ENCODE measurements at regions not wholly inside any gene's neighbourhood (a gene's known extent, or its start where the extent isn't known, plus 50 kb on each side); places are given as distances from the start of the nearest gene placed in this dataset.

- H3K9me2 ChIP-seq (ENCODE audit: insufficient read depth) = no peaks in the 10 kb centered on the region
- POLR2A ChIA-PET (ENCODE audit: unreplicated experiment) = no interaction called here
- intact Hi-C loops (cut with micrococcal nuclease; ENCODE audit: unreplicated experiment) = loop anchor here (10.0 kb wide), 1 partner anchor 1161 kb away; no protein-coding TSS in a partner anchor
- H3K27ac ChIP-seq = no peak overlapping the region
- no peaks in the 10 kb centered on the region for H3K79me2 ChIP-seq (ENCODE audit: low read depth)
- no peak overlapping the region for H2AFZ ChIP-seq
- CTCF ChIA-PET = no interaction called here
- no peaks in the 10 kb centered on the region for H3K27me3 ChIP-seq (ENCODE audit: insufficient read depth, low read depth)
- no TSS peak for BruUV-seq (replicated peaks)
- no peaks in the 10 kb centered on the region for H3F3A ChIP-seq (ENCODE audit: insufficient read depth, low read depth)
- no peaks in the 10 kb centered on the region for H3K9me3 ChIP-seq (ENCODE audit: insufficient read depth, low read depth)
- no peak for DNase-seq
- no peaks in the 10 kb centered on the region for H3K4me1 ChIP-seq (replicated peaks; ENCODE audit: insufficient read depth)
- H3K36me3 ChIP-seq (ENCODE audit: low read depth) = no peaks in the 10 kb centered on the region
- TF ChIP-seq EZH2 (IDR thresholded peaks at IDR 0.05; ENCODE audit: low read depth) = no peak
- no peak for TF ChIP-seq CTCF (conservative IDR thresholded peaks at IDR 0.05)
- no peak overlapping the region for H3K4me3 ChIP-seq
- no peak overlapping the region for H3K4me2 ChIP-seq
- no peaks in the 10 kb centered on the region for H4K20me1 ChIP-seq (ENCODE audit: insufficient read depth)
Measured at GRCh38 chr13:47603365-47603764, 397.7 kb downstream of the SUCLA2 start.

DNA sequence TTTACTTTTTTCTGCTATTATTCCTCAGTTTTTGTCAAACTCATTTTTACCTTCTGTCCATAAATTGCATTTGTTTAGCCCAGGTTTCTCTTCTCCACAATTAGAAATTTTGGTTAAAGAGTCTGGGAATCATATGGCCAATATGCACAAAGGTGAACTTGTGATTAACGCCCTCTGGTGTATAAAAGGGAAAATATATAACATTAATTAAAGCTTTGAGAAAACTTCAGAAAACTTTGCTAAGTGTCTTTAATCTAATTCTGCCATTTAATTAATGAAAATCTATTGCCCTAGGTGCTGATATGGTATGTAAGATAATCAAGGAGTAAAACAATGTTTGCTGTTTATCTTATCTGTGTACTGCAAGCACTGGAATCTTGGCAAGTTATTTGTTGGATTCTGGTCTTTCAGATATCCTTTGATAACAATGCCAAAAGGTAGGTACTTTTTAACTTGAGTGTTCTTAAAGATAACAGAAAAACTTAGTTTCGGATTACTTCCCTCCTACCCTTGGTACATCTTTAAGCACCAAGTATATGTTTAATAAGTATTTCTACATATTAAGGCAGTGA is 402.6 kb downstream of the SUCLA2 start:
- CTCF ChIA-PET = no interaction called here

DNA sequence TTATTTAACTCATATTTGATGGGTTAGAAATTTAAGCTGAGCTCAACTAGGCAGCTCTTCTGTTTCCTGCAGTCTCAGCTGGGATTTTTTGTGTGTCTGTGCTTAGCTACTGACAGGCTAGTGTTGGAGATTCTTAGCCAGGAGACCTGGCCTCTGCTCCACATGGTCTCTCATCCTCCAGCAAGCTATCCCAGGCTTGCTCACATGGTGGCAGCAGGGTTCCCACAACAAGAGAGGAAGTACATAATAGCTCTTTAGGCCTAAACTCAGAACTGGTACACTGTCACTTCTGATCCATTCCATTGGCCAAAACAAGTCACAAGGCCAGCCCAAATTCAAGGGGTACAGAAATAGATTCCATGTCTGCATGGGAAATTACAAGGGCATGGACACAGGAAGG is 406.2 kb downstream of the SUCLA2 start:
- no peak overlapping the region for H2AFZ ChIP-seq
- no peaks in the 10 kb centered on the region for H3K4me1 ChIP-seq (replicated peaks; ENCODE audit: insufficient read depth)
- no peaks in the 10 kb centered on the region for H3K79me2 ChIP-seq (ENCODE audit: low read depth)
- BruUV-seq (replicated peaks) = no TSS peak
- H3K4me3 ChIP-seq = no peak overlapping the region
- no peak overlapping the region for H3K4me2 ChIP-seq
- H3K27ac ChIP-seq = no peak overlapping the region
- POLR2A ChIA-PET (ENCODE audit: unreplicated experiment) = no interaction called here
- no peaks in the 10 kb centered on the region for H3K9me3 ChIP-seq (ENCODE audit: insufficient read depth, low read depth)
- H4K20me1 ChIP-seq (ENCODE audit: insufficient read depth) = no peaks in the 10 kb centered on the region
- DNase-seq = no peak
- TF ChIP-seq CTCF (conservative IDR thresholded peaks at IDR 0.05) = no peak
- no peak for TF ChIP-seq EZH2 (IDR thresholded peaks at IDR 0.05; ENCODE audit: low read depth)
- intact Hi-C loops (cut with micrococcal nuclease; ENCODE audit: unreplicated experiment) = no loop called here
- H3K9me2 ChIP-seq (ENCODE audit: insufficient read depth) = no peaks in the 10 kb centered on the region
- no peaks in the 10 kb centered on the region for H3K36me3 ChIP-seq (ENCODE audit: low read depth)
- H3F3A ChIP-seq (ENCODE audit: insufficient read depth, low read depth) = no peaks in the 10 kb centered on the region
- H3K27me3 ChIP-seq (ENCODE audit: insufficient read depth, low read depth) = no peaks in the 10 kb centered on the region
- CTCF ChIA-PET = no interaction called here

More for the DNA sequence above, 402.6 kb downstream of the SUCLA2 start:
- intact Hi-C loops (cut with micrococcal nuclease; ENCODE audit: unreplicated experiment) = no loop called here
- no peaks in the 10 kb centered on the region for H3K27me3 ChIP-seq (ENCODE audit: insufficient read depth, low read depth)
- H3F3A ChIP-seq (ENCODE audit: insufficient read depth, low read depth) = no peaks in the 10 kb centered on the region
- H3K9me3 ChIP-seq (ENCODE audit: insufficient read depth, low read depth) = no peaks in the 10 kb centered on the region
- no peak overlapping the region for H3K4me2 ChIP-seq
- no peaks in the 10 kb centered on the region for H3K4me1 ChIP-seq (replicated peaks; ENCODE audit: insufficient read depth)
- BruUV-seq (replicated peaks) = no TSS peak
- POLR2A ChIA-PET (ENCODE audit: unreplicated experiment) = no interaction called here
- no peak overlapping the region for H2AFZ ChIP-seq
- DNase-seq = no peak
- no peaks in the 10 kb centered on the region for H3K9me2 ChIP-seq (ENCODE audit: insufficient read depth)
- no peak for TF ChIP-seq EZH2 (IDR thresholded peaks at IDR 0.05; ENCODE audit: low read depth)
- TF ChIP-seq CTCF (conservative IDR thresholded peaks at IDR 0.05) = peak; percentile 54
- H4K20me1 ChIP-seq (ENCODE audit: insufficient read depth) = no peaks in the 10 kb centered on the region
- no peak overlapping the region for H3K4me3 ChIP-seq
- H3K27ac ChIP-seq = no peak overlapping the region
- H3K79me2 ChIP-seq (ENCODE audit: low read depth) = no peaks in the 10 kb centered on the region
- H3K36me3 ChIP-seq (ENCODE audit: low read depth) = no peaks in the 10 kb centered on the region

Measured in PC-9 (cell line).